ENCODE measurements at regions not wholly inside any gene's neighbourhood (a gene's known extent, or its start where the extent isn't known, plus 50 kb on each side); places are given as distances from the start of the nearest gene placed in this dataset.

GRCh38 chr10:32161586-32161985 lies 105.4 kb upstream of the KIF5B start:
- no peaks in the 10 kb centered on the region; the same call in 2 of the 3 replicates for H3K4me1 Mint-ChIP-seq
- no peaks in the 10 kb centered on the region for H3K9me2 ChIP-seq (ENCODE audit: insufficient read depth)
- no peak for TF ChIP-seq ZNF462 (CRISPR knock-in tag; IDR thresholded peaks at IDR 0.05)
- no peak for TF ChIP-seq ZNF331 (CRISPR knock-in tag; IDR thresholded peaks at IDR 0.05; ENCODE audit: low read depth)
- TF ChIP-seq CTCF (conservative IDR thresholded peaks at IDR 0.05; ENCODE audit: low read depth in 2 of 2) = no peak
- no peak for TF ChIP-seq JUNB (IDR thresholded peaks at IDR 0.05; ENCODE audit: unreplicated experiment)
- TF ChIP-seq EZH2 (IDR thresholded peaks at IDR 0.05; ENCODE audit: low read depth, unreplicated experiment) = no peak
- TF ChIP-seq EZH2phosphoT487 (IDR thresholded peaks at IDR 0.05; ENCODE audit: unreplicated experiment) = no peak
- TF ChIP-seq ZNF114 (CRISPR knock-in tag; IDR thresholded peaks at IDR 0.05) = no peak
- no peak for TF ChIP-seq STAT1 (IDR thresholded peaks at IDR 0.05; ENCODE audit: unreplicated experiment)
- TF ChIP-seq CREB1 (CRISPR knock-in tag; IDR thresholded peaks at IDR 0.05; ENCODE audit: low read depth) = no peak
- H3K4me3 Mint-ChIP-seq = no peak overlapping the region
- no peak overlapping the region for H3K4me2 ChIP-seq
- H3K79me2 ChIP-seq (replicated peaks; ENCODE audit: insufficient read depth) = no peaks in the 10 kb centered on the region
- no peaks in the 10 kb centered on the region for H3F3A ChIP-seq (replicated peaks; ENCODE audit: low read depth)
- H2AFZ ChIP-seq = no peak overlapping the region
- no peaks in the 10 kb centered on the region for H3K4me1 ChIP-seq (ENCODE audit: insufficient read depth)
- H3K36me3 ChIP-seq (ENCODE audit: insufficient read depth) = no peaks in the 10 kb centered on the region
- H3K27ac Mint-ChIP-seq = no peak overlapping the region
- H3K27ac ChIP-seq (ENCODE audit: low read depth) = no peak overlapping the region
- H3K27me3 ChIP-seq (ENCODE audit: insufficient read depth) = no peaks in the 10 kb centered on the region
- H3K9me3 Mint-ChIP-seq = no peaks in the 10 kb centered on the region; the same call in 2 of the 3 replicates
- no peaks in the 10 kb centered on the region for H4K20me1 ChIP-seq (replicated peaks; ENCODE audit: insufficient read depth)
- peaks cover 9% of the 10 kb centered on the region for H3K27me3 Mint-ChIP-seq (ENCODE audit: insufficient read depth, low read depth, poor library complexity)
- no peaks in the 10 kb centered on the region for H3K36me3 Mint-ChIP-seq (ENCODE audit: low read depth)
- ATAC-seq (no peak), DNase-seq (ENCODE audit: low spot score) (no peak)
- no peak overlapping the region for H3K4me3 ChIP-seq
